PC-9 (cell line): ENCODE measurements at regions not wholly inside any gene's neighbourhood (a gene's known extent, or its start where the extent isn't known, plus 50 kb on each side); places are given as distances from the start of the nearest gene placed in this dataset.

Experiments
- BruUV-seq: library from RNA; stranded (reverse); fragments of 400-500 nt; replicated peaks from 2 replicates; lab custom pipeline; 2021; lab: Mats Ljungman, UMichigan
- CTCF ChIA-PET: fragments of 300-600 bp; sonication (Branson Sonifier 250); formaldehyde crosslinking; loops from one replicate; lab custom pipeline; 2022; ENCODE audit warnings: antibody characterized with exemption; lab: Charles Lee
- POLR2A ChIA-PET: fragments of 300-600 bp; sonication (Branson Sonifier 250); formaldehyde crosslinking; loops from one replicate; lab custom pipeline; 2022; ENCODE audit warnings: antibody characterized with exemption; ENCODE audit not compliant: unreplicated experiment; lab: Charles Lee
- DNase-seq, 2 experiments: peaks; one replicate each; pipeline versions ENCODE4 v3.0.0 to v3.0.0-alpha.2; 2015 to 2022; ENCODE audit warnings: mixed read lengths in 1 of 2
- H2AFZ ChIP-seq: fragments of 200-600 bp; sonication (generic); 2 replicates; pipeline ENCODE4 v1.8.1; 2017; ENCODE audit warnings: antibody characterized with exemption
- H3F3A ChIP-seq: fragments of 200-600 bp; sonication (generic); 2 replicates; pipeline ENCODE4 v1.8.1; 2017; ENCODE audit warnings: antibody characterized with exemption, mild to moderate bottlenecking, low read depth; ENCODE audit not compliant: insufficient read depth
- H3K27ac ChIP-seq: fragments of 200-600 bp; sonication (generic); 2 replicates; pipeline ENCODE4 v1.6.1; 2016; ENCODE audit warnings: mixed run types
- H3K27me3 ChIP-seq: fragments of 200-600 bp; sonication (generic); 2 replicates; pipeline ENCODE4 v1.6.1; 2016; ENCODE audit warnings: low read depth, mixed run types; ENCODE audit not compliant: insufficient read depth
- H3K36me3 ChIP-seq: fragments of 200-600 bp; sonication (generic); 2 replicates; pipeline ENCODE4 v1.6.1; 2016; ENCODE audit warnings: low read depth, mixed run types
- H3K4me1 ChIP-seq: fragments of 200-600 bp; sonication (generic); replicated peaks from 2 replicates; pipeline ENCODE4 v1.6.1; 2016; ENCODE audit warnings: mixed run types; ENCODE audit not compliant: insufficient read depth
- H3K4me2 ChIP-seq: fragments of 200-600 bp; sonication (generic); 2 replicates; pipeline ENCODE4 v1.6.1; 2017; ENCODE audit warnings: mixed run types
- H3K4me3 ChIP-seq: fragments of 200-600 bp; sonication (generic); 2 replicates; pipeline ENCODE4 v1.6.1; 2016; ENCODE audit warnings: mixed run types
- H3K79me2 ChIP-seq: fragments of 200-600 bp; sonication (generic); 2 replicates; pipeline ENCODE4 v1.6.1; 2017; ENCODE audit warnings: low read depth, mixed run types
- H3K9me2 ChIP-seq: fragments of 200-600 bp; sonication (generic); 2 replicates; pipeline ENCODE4 v1.8.1; 2017; ENCODE audit warnings: mild to moderate bottlenecking; ENCODE audit not compliant: insufficient read depth
- H3K9me3 ChIP-seq: fragments of 200-600 bp; sonication (generic); 2 replicates; pipeline ENCODE4 v1.8.1; 2016; ENCODE audit warnings: low read depth; ENCODE audit not compliant: insufficient read depth
- H4K20me1 ChIP-seq: fragments of 200-600 bp; sonication (generic); 2 replicates; pipeline ENCODE4 v1.8.1; 2017; ENCODE audit not compliant: insufficient read depth
- EZH2 ChIP-seq: fragments of 200-600 bp; sonication (generic); IDR thresholded peaks from 2 replicates; pipeline ENCODE4 v1.8.0; 2017; ENCODE audit warnings: antibody characterized with exemption, low read depth
- intact Hi-C: fragments of 100-400 bp; cut with micrococcal nuclease; formaldehyde crosslinking; loops from one replicate; pipeline ENCODE4 v1.10.0; 2022; ENCODE audit not compliant: unreplicated experiment
- TF ChIP-seq, protein P1 (sequence below): fragments of 200-600 bp; sonication (generic); conservative IDR thresholded peaks from 2 replicates; pipeline ENCODE4 v1.6.1; 2017; ENCODE audit warnings: mixed run types, antibody characterized with exemption, mild to moderate bottlenecking, moderate library complexity

DNA sequence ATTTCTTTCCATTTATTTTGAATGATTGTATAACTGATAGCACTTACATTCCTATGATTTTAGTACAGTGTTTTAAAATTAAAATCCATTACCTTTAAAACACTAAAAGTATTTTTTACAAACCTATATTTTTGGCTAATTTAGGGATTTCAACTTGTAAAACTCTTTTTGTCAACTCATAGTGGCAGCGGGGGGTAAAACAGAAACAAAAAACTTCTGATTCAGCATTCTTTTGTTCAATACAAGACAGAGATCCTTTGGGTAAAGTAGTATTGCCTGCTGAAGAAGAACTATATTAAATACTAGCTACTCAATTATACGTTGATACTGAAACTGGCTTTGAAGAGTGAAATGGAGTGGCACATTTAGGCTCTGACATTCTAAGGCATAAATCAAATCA is 437.4 kb upstream of the CDH19 start:
- Histone ChIP-seq H3K4me1 (no peaks in the 10 kb centered on the region), H4K20me1 (no peaks in the 10 kb centered on the region), H3K36me3 (no peaks in the 10 kb centered on the region), H3K9me3 (no peaks in the 10 kb centered on the region; the same call in 1 of the 2 replicates), H3F3A (no peaks in the 10 kb centered on the region), H3K9me2 (no peaks in the 10 kb centered on the region), H3K79me2 (no peaks in the 10 kb centered on the region), H3K4me2 (no peak overlapping the region), H3K4me3 (no peak overlapping the region), H3K27ac (no peak overlapping the region), H3K27me3 (no peaks in the 10 kb centered on the region), H2AFZ (0 out of 2 replicates have a peak overlapping the region, but pooled peaks have one; percentile 55)
- TF ChIP-seq EZH2 = no peak
- TF ChIP-seq, protein P1, sequence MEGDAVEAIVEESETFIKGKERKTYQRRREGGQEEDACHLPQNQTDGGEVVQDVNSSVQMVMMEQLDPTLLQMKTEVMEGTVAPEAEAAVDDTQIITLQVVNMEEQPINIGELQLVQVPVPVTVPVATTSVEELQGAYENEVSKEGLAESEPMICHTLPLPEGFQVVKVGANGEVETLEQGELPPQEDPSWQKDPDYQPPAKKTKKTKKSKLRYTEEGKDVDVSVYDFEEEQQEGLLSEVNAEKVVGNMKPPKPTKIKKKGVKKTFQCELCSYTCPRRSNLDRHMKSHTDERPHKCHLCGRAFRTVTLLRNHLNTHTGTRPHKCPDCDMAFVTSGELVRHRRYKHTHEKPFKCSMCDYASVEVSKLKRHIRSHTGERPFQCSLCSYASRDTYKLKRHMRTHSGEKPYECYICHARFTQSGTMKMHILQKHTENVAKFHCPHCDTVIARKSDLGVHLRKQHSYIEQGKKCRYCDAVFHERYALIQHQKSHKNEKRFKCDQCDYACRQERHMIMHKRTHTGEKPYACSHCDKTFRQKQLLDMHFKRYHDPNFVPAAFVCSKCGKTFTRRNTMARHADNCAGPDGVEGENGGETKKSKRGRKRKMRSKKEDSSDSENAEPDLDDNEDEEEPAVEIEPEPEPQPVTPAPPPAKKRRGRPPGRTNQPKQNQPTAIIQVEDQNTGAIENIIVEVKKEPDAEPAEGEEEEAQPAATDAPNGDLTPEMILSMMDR = no peak
- no peak for DNase-seq
- intact Hi-C loops = no loop called here
- ChIA-PET CTCF (no interaction called here), POLR2A (no interaction called here)
- BruUV-seq = no TSS peak

DNA sequence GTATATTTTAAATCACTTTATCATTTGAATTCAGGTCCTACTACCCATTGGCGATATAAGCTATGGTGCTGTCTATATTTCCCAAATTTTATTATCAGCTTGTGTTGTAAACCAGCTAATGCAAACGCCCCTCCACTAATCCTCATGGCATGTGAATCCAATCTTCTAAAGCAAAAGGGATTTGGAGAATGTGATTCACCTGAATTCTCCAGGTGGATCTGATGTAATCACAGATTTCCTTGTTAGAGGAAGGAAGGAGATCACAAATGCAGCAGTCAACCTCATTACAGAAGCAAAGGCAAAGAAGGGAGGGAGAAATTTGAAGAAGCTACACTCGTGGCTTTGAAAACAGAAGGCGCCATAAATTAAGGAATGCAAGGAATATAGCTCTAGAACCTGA is 431.1 kb upstream of the CDH19 start:
- peak in 1 of 2 experiments; percentile 35 for DNase-seq
- Histone ChIP-seq H3K4me1 (no peaks in the 10 kb centered on the region), H4K20me1 (no peaks in the 10 kb centered on the region), H3K36me3 (no peaks in the 10 kb centered on the region), H3K9me2 (no peaks in the 10 kb centered on the region), H3F3A (no peaks in the 10 kb centered on the region), H3K27ac (no peak overlapping the region), H2AFZ (peak overlapping the region; percentile 49; the same call in 1 of the 2 replicates), H3K4me2 (no peak overlapping the region), H3K4me3 (no peak overlapping the region), H3K9me3 (no peaks in the 10 kb centered on the region; the same call in 1 of the 2 replicates), H3K79me2 (no peaks in the 10 kb centered on the region), H3K27me3 (no peaks in the 10 kb centered on the region)
- intact Hi-C loops = no loop called here
- no peak for TF ChIP-seq EZH2
- TF ChIP-seq, protein P1 = no peak
- ChIA-PET POLR2A (no interaction called here), CTCF (no interaction called here)
- no TSS peak for BruUV-seq

DNA sequence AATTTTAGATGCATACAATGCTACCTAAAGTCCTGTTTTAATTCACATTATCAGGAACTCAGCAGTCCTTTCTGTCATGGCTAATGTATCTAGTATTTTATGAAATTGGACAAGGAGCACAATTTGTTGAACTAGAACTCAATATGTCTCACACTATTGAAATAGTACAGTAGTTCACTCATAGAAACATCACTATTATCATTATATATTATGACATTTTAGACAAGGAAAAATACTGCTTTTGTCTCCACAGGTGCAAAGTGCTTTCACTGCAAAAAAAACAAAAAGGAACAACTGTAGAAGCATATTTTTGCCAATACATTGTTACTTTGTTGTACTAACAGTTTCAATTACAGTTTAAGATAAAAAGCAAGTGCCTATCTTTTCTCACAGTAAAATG is 419.2 kb upstream of the CDH19 start:
- Histone ChIP-seq H3K9me2 (no peaks in the 10 kb centered on the region), H3K4me3 (no peak overlapping the region), H3K9me3 (no peaks in the 10 kb centered on the region), H3K4me2 (no peak overlapping the region), H3K79me2 (no peaks in the 10 kb centered on the region), H3K4me1 (no peaks in the 10 kb centered on the region), H4K20me1 (no peaks in the 10 kb centered on the region), H3K36me3 (no peaks in the 10 kb centered on the region), H2AFZ (no peak overlapping the region), H3F3A (no peaks in the 10 kb centered on the region), H3K27me3 (no peaks in the 10 kb centered on the region), H3K27ac (no peak overlapping the region)
- no TSS peak for BruUV-seq
- ChIA-PET POLR2A (no interaction called here), CTCF (no interaction called here)
- TF ChIP-seq EZH2 = no peak
- TF ChIP-seq, protein P1 = no peak
- no peak for DNase-seq
- intact Hi-C loops = no loop called here
